ENCODE measurements at regions not wholly inside any gene's neighbourhood (a gene's known extent, or its start where the extent isn't known, plus 50 kb on each side); places are given as distances from the start of the nearest gene placed in this dataset.

GRCh38 chr6:91868539-91869202 is 1281.8 kb upstream of the MAP3K7 start:
- Histone ChIP-seq H3K36me3 (no peaks in the 10 kb centered on the region), H3K9me3 (no peaks in the 10 kb centered on the region), H3K4me1 (no peaks in the 10 kb centered on the region), H3K27me3 (no peaks in the 10 kb centered on the region), H3K4me3 (no peak overlapping the region), H3K27ac (no peak overlapping the region)
- intact Hi-C loops (cut with DNase I): no loop called here
- TF ChIP-seq, protein P1, sequence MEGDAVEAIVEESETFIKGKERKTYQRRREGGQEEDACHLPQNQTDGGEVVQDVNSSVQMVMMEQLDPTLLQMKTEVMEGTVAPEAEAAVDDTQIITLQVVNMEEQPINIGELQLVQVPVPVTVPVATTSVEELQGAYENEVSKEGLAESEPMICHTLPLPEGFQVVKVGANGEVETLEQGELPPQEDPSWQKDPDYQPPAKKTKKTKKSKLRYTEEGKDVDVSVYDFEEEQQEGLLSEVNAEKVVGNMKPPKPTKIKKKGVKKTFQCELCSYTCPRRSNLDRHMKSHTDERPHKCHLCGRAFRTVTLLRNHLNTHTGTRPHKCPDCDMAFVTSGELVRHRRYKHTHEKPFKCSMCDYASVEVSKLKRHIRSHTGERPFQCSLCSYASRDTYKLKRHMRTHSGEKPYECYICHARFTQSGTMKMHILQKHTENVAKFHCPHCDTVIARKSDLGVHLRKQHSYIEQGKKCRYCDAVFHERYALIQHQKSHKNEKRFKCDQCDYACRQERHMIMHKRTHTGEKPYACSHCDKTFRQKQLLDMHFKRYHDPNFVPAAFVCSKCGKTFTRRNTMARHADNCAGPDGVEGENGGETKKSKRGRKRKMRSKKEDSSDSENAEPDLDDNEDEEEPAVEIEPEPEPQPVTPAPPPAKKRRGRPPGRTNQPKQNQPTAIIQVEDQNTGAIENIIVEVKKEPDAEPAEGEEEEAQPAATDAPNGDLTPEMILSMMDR (IDR thresholded peaks at IDR 0.05): no peak
- TF ChIP-seq POLR2A (IDR thresholded peaks at IDR 0.05): no peak
- TF ChIP-seq POLR2AphosphoS5 (IDR thresholded peaks at IDR 0.05; ENCODE audit: insufficient read depth in 1 of 2, low read depth in 1 of 2): no peak
- DNase-seq (ENCODE audit: extremely low spot score in 2 of 2): no peak

- Histone ChIP-seq H3K4me3 (no peak overlapping the region), H3K9me3 (no peaks in the 10 kb centered on the region), H3K27ac (no peak overlapping the region), H3K36me3 (no peaks in the 10 kb centered on the region), H3K4me1 (no peaks in the 10 kb centered on the region), H3K27me3 (no peaks in the 10 kb centered on the region)
- TF ChIP-seq POLR2AphosphoS5 (IDR thresholded peaks at IDR 0.05; ENCODE audit: insufficient read depth in 1 of 2, low read depth in 1 of 2): no peak
- TF ChIP-seq, protein P1 (IDR thresholded peaks at IDR 0.05): no peak
- TF ChIP-seq POLR2A (IDR thresholded peaks at IDR 0.05): no peak
- no peak for DNase-seq (ENCODE audit: extremely low spot score in 2 of 2)
- intact Hi-C loops (cut with DNase I): no loop called here
These were observed 1279.0 kb upstream of the MAP3K7 start for GRCh38 chr6:91865889-91866288.

- H3K36me3 ChIP-seq: no peaks in the 10 kb centered on the region
- H3K27me3 ChIP-seq: no peaks in the 10 kb centered on the region
- H3K27ac ChIP-seq: no peak overlapping the region
- H3K4me3 ChIP-seq: no peak overlapping the region
- intact Hi-C loops (cut with DNase I): no loop called here
- H3K9me3 ChIP-seq: no peaks in the 10 kb centered on the region
- DNase-seq (ENCODE audit: extremely low spot score in 2 of 2): no peak
- no peaks in the 10 kb centered on the region for H3K4me1 ChIP-seq
- TF ChIP-seq, protein P1 (IDR thresholded peaks at IDR 0.05): no peak
- TF ChIP-seq POLR2AphosphoS5 (IDR thresholded peaks at IDR 0.05; ENCODE audit: insufficient read depth in 1 of 2, low read depth in 1 of 2): no peak
These were observed 1278.0 kb upstream of the MAP3K7 start for GRCh38 chr6:91864911-91865310.

GRCh38 chr6:91860541-91861335 is 1273.9 kb upstream of the MAP3K7 start:
- Histone ChIP-seq H3K36me3 (no peaks in the 10 kb centered on the region), H3K27me3 (no peaks in the 10 kb centered on the region), H3K4me1 (no peaks in the 10 kb centered on the region), H3K27ac (no peak overlapping the region), H3K4me3 (no peak overlapping the region), H3K9me3 (no peaks in the 10 kb centered on the region)
- TF ChIP-seq, protein P1 (IDR thresholded peaks at IDR 0.05): no peak
- no peak for TF ChIP-seq POLR2A (IDR thresholded peaks at IDR 0.05)
- no peak for TF ChIP-seq POLR2AphosphoS5 (IDR thresholded peaks at IDR 0.05; ENCODE audit: insufficient read depth in 1 of 2, low read depth in 1 of 2)
- no peak for DNase-seq (ENCODE audit: extremely low spot score in 2 of 2)
- intact Hi-C loops (cut with DNase I): no loop called here

- no peaks in the 10 kb centered on the region for H3K27me3 ChIP-seq
- H3K4me3 ChIP-seq: no peak overlapping the region
- intact Hi-C loops (cut with DNase I): no loop called here
These were observed 1265.4 kb upstream of the MAP3K7 start for GRCh38 chr6:91852252-91852651.

More at GRCh38 chr6:91852252-91852651, 1265.4 kb upstream of the MAP3K7 start:
- Histone ChIP-seq H3K9me3 (no peaks in the 10 kb centered on the region), H3K4me1 (no peaks in the 10 kb centered on the region), H3K36me3 (no peaks in the 10 kb centered on the region), H3K27ac (no peak overlapping the region)
- no peak for DNase-seq (ENCODE audit: extremely low spot score in 2 of 2)
- TF ChIP-seq POLR2AphosphoS5 (IDR thresholded peaks at IDR 0.05; ENCODE audit: insufficient read depth in 1 of 2, low read depth in 1 of 2): no peak
- TF ChIP-seq POLR2A (IDR thresholded peaks at IDR 0.05): no peak
- TF ChIP-seq, protein P1 (IDR thresholded peaks at IDR 0.05): no peak
